ENCODE measurements at regions not wholly inside any gene's neighbourhood (a gene's known extent, or its start where the extent isn't known, plus 50 kb on each side); places are given as distances from the start of the nearest gene placed in this dataset.

DNA sequence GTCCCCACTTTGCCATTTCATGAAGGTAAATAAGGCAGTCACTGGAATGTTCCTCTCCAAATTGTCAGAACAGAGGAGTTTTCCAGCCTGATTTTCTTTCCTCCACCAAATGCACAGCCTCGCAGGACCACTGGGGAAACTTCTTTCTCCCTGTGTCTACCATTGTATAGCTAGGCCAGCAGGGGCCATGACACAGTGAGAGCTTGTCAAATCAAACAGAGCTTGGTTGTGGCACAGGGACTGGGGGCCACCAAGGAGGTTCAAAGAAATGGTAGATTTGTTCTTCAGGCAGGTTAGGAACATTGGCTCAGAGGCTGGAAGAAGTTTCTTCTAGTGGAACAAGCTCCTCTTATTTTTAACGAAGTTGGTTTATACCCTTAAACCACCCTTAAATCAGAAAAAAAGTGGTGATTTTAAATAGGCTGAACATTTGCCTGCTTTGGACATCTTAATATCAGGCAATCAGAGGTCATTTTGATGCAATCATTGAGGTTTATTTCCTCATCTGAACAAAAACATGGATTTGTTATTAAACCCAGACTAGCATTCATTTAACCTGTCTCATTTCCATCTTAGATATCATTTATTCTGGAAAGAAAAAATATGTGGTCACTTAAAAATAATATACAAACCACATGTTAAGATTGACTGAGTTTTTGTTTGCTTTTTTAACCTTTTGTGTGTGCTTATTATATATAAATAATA, 105.6 kb downstream of the GTPBP8 start:
- no peak for DNase-seq

GRCh38 chr3:113097960-113098447, 107.2 kb downstream of the GTPBP8 start:
- DNase-seq = no peak

- no peak for DNase-seq
Measured at GRCh38 chr3:113100063-113100462, 109.3 kb downstream of the GTPBP8 start.

DNA sequence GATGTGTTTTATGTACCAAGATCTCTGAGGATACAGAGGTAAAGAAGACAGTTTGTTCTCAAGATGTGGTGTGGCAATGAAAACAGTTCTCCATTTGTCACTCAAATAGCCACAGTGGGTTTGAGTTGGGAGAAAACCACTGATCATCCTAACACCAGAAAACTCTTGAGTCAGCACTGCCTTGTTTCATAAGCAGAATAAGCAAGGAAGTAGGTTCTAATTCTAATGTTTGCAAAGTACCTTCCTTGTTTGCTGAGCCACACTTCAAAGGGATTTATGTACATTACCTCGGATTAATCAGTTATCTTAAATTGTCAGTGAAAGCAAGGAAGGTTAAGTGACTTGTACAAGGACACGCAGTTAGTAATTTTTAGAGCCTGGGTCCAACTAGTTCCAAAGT, 107.8 kb upstream of the BOC start:
- DNase-seq = no peak

- no peak for DNase-seq
Measured at GRCh38 chr3:113104357-113105092, 106.8 kb upstream of the BOC start.

DNA sequence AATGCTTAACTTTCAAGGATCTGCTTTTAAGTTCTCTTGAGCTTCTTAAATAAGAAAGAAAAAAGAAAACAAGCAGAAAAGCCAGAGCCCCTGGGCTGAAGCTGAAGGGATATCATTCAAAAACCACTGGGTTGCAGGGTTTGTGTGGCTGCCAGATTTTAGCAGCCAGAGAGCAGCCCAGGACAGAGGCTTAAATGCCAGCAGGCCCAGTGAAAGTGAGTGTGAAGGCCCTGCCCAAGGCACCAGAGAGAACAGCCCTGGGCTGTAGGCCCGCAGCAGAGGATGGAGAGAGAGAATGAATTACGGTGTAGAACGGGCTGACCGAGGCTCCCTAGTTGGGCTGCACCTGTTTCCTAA, 106.3 kb upstream of the BOC start:
- no peak for DNase-seq

DNA sequence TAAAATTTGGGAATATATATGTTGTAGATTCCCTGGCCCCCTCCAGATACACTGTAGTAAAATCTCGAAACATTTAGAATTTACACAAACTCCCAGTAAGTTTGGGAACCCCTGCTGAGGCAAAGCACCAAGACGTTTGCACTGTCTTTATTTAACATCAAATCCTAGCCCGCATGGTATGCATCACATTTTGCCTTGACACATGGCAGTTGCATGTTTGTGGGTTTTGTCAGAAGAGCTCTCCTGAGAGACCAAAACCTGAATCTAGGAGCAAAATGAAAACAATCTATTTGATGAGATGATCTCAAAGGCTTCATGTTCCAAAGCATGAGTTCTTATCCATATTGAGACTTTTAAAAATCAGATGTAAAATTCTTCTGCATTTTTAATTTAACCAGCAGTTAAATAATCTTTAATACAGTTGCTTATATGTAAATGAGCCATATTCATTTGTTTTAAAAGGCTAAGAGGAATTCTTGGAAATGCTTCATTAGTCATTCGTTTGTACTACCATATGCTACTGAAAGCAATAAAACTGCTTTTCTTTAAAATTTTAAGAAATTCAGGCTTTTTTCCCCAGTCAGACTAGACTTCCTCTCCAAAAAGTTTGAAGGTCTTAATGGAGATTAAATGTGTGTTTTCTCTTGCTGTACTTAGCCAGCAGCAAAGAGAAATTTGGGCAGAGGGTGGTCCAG, 105.2 kb upstream of the BOC start:
- no peak for DNase-seq

- DNase-seq = no peak
Measured at GRCh38 chr3:113110267-113110666, 101.1 kb upstream of the BOC start.

DNA sequence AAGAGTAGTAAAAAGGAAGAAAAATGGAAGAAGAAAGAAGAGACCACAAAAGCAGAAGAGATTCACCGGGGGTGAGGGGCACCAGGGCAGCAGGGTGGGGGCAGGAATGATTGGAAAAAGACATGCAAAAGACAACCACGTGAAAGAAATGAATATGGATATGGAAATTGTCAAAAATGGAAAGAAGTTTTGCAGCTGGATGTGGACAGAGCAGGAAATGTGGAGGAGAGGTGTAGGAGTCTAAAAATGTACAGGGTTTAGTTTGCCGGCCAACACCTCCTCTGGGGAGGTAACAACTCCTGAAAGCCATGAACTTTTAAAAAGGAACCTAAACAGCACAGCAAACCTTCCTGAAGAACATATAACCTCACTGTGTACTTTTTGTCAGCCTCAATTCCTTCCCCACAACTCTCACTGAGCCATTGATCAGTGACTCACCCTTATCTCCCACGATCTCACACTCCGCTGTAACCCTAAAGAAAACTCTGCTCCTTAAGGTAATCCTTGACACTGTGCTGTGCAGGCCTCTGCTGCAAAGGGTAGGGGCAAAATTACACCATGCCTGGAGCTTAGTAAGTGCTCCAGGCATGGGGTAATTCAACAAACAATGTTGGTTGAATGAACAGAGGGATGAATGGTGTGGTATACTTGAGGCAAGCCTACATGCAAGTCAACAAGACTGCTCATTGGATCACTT, 100.2 kb upstream of the BOC start:
- DNase-seq = no peak

GRCh38 chr3:113113361-113113760, 98.0 kb upstream of the BOC start:
- no peak for DNase-seq

DNA sequence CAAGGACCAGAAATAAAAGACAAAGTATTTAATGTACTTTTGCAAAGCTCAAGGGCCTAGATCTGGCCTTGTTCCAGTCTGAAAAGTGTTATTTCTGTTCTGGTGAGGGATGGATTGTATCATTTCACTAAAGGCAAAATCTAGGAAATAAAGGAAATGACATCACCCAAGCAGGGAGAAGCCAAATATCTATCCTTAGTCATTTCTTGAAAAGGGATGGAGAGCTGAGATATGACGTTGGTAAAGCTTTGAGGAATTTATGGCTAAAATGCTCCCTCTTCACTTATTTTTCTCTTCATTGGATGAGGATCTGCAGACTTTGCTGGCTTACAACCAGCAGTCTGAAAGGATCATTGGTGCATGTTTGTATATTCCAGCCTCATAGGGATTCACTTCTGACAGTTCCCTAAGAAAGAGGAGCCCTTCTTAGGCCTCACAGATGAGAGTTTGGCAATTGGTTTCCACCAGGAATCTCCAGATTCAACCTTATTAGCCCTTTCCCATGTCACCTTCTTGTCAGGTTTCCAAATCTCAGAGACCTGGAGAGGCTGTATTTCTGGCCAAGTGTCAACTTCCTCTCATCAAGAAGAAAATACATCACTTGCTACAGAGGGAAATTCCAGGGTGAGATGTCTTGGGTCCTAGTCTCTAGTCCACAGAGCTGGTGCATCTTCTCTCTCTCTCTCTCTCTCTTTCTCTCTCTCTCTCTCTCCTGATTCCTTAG, 93.7 kb upstream of the BOC start:
- DNase-seq = no peak

- DNase-seq = no peak
Measured at GRCh38 chr3:113118336-113118735, 93.0 kb upstream of the BOC start.

DNA sequence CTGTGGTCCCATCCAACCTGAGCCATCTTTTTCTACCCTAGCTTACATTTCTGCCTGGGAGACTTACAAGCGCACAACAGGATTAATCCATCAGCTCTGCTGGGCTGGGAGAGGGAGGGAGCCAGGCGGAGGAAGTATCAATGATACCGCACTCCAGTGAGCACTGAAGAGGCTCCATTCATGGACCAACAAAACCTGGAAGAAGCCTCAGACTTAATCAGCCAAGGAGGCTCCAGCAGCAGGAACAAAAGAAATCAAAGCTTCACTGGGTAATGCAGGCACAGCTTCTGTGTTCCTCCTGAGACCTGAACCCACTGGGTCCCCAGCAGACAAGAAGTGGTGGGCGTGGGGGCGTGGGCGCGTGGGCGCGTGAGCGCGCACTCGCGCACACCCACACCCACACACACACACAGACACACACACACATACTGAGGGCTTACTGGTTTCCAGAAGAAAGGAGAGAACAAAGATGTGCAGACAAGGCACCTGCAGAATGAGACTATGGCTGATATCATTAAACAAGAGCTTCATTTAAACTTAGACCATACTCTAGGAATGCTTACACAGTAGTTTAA, 87.0 kb upstream of the BOC start:
- DNase-seq = peak; percentile 71

DNA sequence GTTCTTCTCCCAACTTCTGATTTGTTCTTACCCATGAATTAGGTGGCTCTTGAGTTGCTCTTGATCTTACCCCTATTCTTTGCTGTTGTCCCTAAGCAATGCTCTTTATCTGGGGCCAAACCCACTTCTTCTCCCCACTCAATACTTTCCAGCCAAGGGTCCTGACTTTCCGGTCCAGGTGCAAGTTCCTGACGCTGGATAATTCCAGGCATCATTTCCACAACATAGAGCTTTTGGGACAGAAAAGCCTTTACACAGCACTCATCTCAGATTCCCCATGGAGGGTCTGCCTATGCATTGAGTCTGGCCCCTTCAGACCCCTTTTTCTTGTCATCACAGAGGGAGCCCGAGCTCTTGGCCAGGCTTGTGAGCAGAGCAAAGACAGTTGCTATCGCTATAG, 85.4 kb upstream of the BOC start:
- no peak for DNase-seq

DNA sequence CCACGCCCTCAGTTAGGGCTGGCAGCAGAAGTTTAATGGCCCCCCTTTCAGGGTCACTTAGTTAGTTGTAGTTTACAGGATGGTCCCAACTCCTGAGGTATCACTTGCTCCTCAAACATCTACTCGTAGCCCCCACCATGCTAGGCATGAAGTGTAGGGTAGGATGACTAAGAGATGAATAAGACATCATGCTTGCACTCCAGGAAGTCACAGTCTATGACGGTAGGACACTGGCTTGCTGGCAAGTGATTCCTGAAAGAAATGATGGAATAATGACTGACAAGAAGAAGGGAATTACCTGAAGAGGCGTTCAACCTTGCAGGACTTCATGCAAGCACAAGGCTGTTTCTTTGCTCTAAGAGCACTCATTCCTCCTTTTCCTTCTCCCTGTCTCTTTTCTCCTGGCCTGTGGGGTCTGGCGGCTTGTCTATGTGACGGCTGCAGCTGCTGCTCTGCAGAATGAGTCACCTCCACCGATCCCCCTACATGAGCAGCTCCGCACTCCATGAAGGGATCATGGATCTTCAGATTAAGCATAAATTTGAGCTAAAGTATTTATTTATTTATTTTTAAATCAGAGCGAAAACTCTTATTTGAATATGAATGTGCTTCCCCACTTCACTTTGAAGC, 82.9 kb upstream of the BOC start:
- no peak for DNase-seq

DNA sequence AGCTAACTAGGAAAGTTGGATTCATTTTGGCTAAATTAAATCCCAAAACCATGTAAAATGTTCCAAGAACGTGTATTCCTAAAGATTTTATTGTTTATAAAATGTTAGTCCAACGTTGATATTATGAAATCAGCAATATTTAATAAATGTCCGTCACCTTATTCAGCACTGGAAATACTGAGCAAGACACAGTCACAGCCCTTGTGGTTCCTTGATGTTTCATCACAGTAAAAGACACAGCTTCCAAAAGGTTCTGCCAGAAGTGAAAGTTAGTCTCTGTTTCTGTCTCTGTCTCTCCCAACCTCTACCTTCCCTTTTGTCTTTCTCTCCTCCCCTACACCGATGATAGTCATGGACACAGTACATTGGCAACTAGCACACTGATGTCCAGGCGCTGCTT, 82.2 kb upstream of the BOC start:
- no peak for DNase-seq

- DNase-seq = no peak
Measured at GRCh38 chr3:113132571-113132996, 78.8 kb upstream of the BOC start.

DNA sequence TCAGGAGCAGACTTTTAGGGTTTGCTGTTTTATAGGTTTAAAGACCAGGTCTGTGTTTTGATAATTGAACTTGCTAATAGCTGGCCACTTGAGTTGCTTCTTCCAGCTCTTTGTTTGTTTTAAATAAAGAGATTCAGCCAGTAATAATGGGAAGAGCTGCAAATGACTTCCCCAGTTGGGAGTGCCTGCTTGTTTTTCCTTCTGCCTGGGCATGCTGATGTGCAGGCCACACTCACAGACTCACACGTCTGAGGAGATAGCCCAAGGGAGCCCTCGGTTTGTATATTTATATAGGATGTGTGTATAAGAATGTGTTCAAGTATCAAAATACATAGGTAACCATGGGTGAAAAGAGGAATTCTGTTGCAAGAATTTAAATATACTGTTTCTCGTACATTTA, 78.2 kb upstream of the BOC start:
- DNase-seq = no peak

GRCh38 chr3:113136071-113136470, 75.3 kb upstream of the BOC start:
- peak; percentile 49 for DNase-seq

GRCh38 chr3:113136544-113136943, 74.8 kb upstream of the BOC start:
- no peak for DNase-seq

DNA sequence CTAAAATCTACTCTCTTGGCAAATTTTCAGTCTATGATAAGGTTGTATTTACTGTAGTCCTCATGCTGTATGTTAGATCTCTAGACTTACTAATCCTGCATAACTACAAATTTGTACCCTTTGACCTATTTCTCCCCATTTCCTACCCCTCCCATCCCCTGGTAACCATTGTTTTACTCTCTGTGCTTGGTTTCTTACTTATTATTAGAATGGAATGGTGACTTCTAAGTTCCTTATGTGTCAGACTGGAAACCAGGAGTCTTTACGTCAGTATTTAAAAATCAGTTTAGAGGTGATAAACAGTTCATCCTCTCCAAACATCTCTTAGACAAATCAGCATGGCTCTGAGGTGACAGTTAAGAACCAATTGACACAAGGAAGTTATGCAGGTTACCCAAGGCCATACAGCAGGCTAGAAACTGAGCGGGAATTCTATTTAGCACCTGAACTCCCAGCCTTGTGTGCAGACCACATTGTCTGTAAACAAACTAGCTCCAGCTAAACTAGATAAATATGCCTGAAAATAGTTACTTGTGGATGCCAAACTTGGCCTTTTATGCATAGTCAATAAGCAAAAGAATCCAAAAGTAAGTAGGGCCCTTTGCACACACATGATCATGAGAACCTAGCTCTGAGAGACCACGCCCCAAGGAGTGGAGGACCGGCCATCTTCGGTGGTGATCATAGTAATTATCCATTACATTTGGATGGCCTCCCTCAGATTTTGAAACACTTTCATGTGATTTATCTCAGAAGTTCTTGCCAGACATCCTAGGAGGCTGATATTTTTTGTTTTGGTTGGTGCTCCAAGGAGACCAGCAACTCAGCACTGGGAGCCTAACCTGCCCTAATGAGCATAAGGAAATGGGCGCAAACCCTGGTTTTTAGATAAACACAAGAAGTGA, 72.3 kb upstream of the BOC start:
- no peak for DNase-seq
